Uterus (tissue), 3 donors: ENCODE measurements at regions not wholly inside any gene's neighbourhood (a gene's known extent, or its start where the extent isn't known, plus 50 kb on each side); places are given as distances from the start of the nearest gene placed in this dataset.

ENCODE experiments used
- DNase-seq, 2 donors: peaks; one replicate each; pipeline ENCODE4 v3.0.0-alpha.2; 2019 to 2020
- H3K27ac ChIP-seq, 2 donors: fragments of 200-600 bp; sonication (generic); 1 replicate in 1 of 2; 2 replicates in 1 of 2; pipeline ENCODE4 v1.5.1; 2016 to 2018
- H3K27me3 ChIP-seq, 2 donors: fragments of 200-600 bp; sonication (generic); one replicate each; pipeline ENCODE4 v1.5.1; 2018 to 2019; ENCODE audit warnings: control low read depth in 1 of 2
- H3K36me3 ChIP-seq, 2 donors: fragments of 200-600 bp; sonication (generic); one replicate each; pipeline ENCODE4 v1.5.1; 2019; ENCODE audit warnings: control low read depth in 1 of 2
- H3K4me1 ChIP-seq, 2 donors: fragments of 200-600 bp; sonication (generic); one replicate each; pipeline ENCODE4 v1.5.1; 2018 to 2019; ENCODE audit warnings: control low read depth in 1 of 2
- H3K4me3 ChIP-seq, 2 donors: fragments of 200-600 bp; sonication (generic); 1 replicate in 1 of 2; 2 replicates in 1 of 2; pipeline ENCODE4 v1.5.1; 2018 to 2019; ENCODE audit warnings: mild to moderate bottlenecking in 1 of 2
- H3K9me3 ChIP-seq, 2 donors: fragments of 200-600 bp; sonication (generic); one replicate each; pipeline ENCODE4 v1.5.1; 2019; ENCODE audit warnings: control low read depth in 1 of 2
- CTCF ChIP-seq, 4 experiments: fragments of 200-600 bp in 2 of 4; fragments of 450-650 bp in 2 of 4; sonication (generic) in 2 of 4; IDR thresholded peaks; one replicate each; pipeline ENCODE4 v1.5.1; 2016 to 2019; ENCODE audit warnings: antibody characterized with exemption in 4 of 4, mild to moderate bottlenecking in 2 of 4, moderate library complexity in 1 of 4
- POLR2A ChIP-seq, 2 donors: fragments of 450-650 bp; IDR thresholded peaks; one replicate each; pipeline ENCODE4 v1.6.1; 2016; ENCODE audit warnings: antibody characterized with exemption in 2 of 2, mild to moderate bottlenecking in 1 of 2, moderate library complexity in 1 of 2
- intact Hi-C: fragments of 100-400 bp; cut with DNase I; formaldehyde crosslinking; loops from one replicate; pipeline ENCODE4 v1.15.1; 2023; ENCODE audit warnings: low total_unique reads
- donor health status: DM: yes; HTN: yes; CAD: no.

- Histone ChIP-seq H3K4me3 (no peak overlapping the region), H3K36me3 (no peaks in the 10 kb centered on the region), H3K27me3 (no peaks in the 10 kb centered on the region), H3K9me3 (no peaks in the 10 kb centered on the region), H3K4me1 (no peaks in the 10 kb centered on the region), H3K27ac (no peak overlapping the region)
- TF ChIP-seq CTCF (IDR thresholded peaks at IDR 0.05) (no peak), POLR2A (IDR thresholded peaks at IDR 0.05) (no peak)
- intact Hi-C loops, result no loop called here
- no peak for DNase-seq
These were observed 141.5 kb downstream of the IRF8 start for GRCh38 chr16:86040496-86040895.

- H3K4me1 ChIP-seq, result no peaks in the 10 kb centered on the region
- intact Hi-C loops, result no loop called here
- H3K4me3 ChIP-seq, result no peak overlapping the region
- H3K9me3 ChIP-seq, result no peaks in the 10 kb centered on the region
- no peaks in the 10 kb centered on the region for H3K36me3 ChIP-seq
- TF ChIP-seq POLR2A (IDR thresholded peaks at IDR 0.05) (no peak), CTCF (IDR thresholded peaks at IDR 0.05) (no peak)
- no peak for DNase-seq
- H3K27me3 ChIP-seq, result no peaks in the 10 kb centered on the region
- no peak overlapping the region for H3K27ac ChIP-seq
These were observed 142.3 kb downstream of the IRF8 start for GRCh38 chr16:86041215-86041614.

- DNase-seq, result no peak
- no peak overlapping the region for H3K4me3 ChIP-seq
- H3K4me1 ChIP-seq, result no peaks in the 10 kb centered on the region
- H3K27me3 ChIP-seq, result no peaks in the 10 kb centered on the region
- no peak for TF ChIP-seq CTCF (IDR thresholded peaks at IDR 0.05)
- no peak for TF ChIP-seq POLR2A (IDR thresholded peaks at IDR 0.05)
- H3K36me3 ChIP-seq, result no peaks in the 10 kb centered on the region
- H3K9me3 ChIP-seq, result no peaks in the 10 kb centered on the region
- H3K27ac ChIP-seq, result no peak overlapping the region
- intact Hi-C loops, result no loop called here
These were observed 142.8 kb downstream of the IRF8 start for GRCh38 chr16:86041807-86042206.

- no peak overlapping the region for H3K4me3 ChIP-seq
- intact Hi-C loops, result no loop called here
These were observed 143.4 kb downstream of the IRF8 start for GRCh38 chr16:86042393-86042792.

More at GRCh38 chr16:86042393-86042792, 143.4 kb downstream of the IRF8 start:
- TF ChIP-seq POLR2A (IDR thresholded peaks at IDR 0.05) (no peak), CTCF (IDR thresholded peaks at IDR 0.05) (no peak)
- Histone ChIP-seq H3K27me3 (no peaks in the 10 kb centered on the region), H3K36me3 (no peaks in the 10 kb centered on the region), H3K9me3 (no peaks in the 10 kb centered on the region), H3K4me1 (no peaks in the 10 kb centered on the region), H3K27ac (no peak overlapping the region)
- DNase-seq, result no peak
